ENCODE measurements at regions not wholly inside any gene's neighbourhood (a gene's known extent, or its start where the extent isn't known, plus 50 kb on each side); places are given as distances from the start of the nearest gene placed in this dataset.

- TF ChIP-seq CTCF (IDR thresholded peaks at IDR 0.05) (peak in 5 of 6 experiments; percentile 11 to 54 (median 36)), POLR2AphosphoS5 (IDR thresholded peaks at IDR 0.05) (no peak), EP300 (IDR thresholded peaks at IDR 0.05) (no peak), POLR2A (IDR thresholded peaks at IDR 0.05) (no peak)
Observed at GRCh38 chr5:133754575-133755169, 142.3 kb upstream of the FSTL4 start.
